Activated CD8-positive, alpha-beta T cell treated with anti-CD3 and anti-CD28 coated beads for 36 hours (primary cell): ENCODE measurements at regions not wholly inside any gene's neighbourhood (a gene's known extent, or its start where the extent isn't known, plus 50 kb on each side); places are given as distances from the start of the nearest gene placed in this dataset.

ENCODE experiments used
- ATAC-seq: fragments of 200-7000 bp; cut with Tn5 transposase; one replicate; pipeline ENCODE4 v1.10.0; 2021; ENCODE audit warnings: mild to moderate bottlenecking, moderate library complexity
- CTCF ChIA-PET: fragments of 350-600 bp; sonication (Branson Sonifier 250); formaldehyde crosslinking; loops from one replicate; lab custom pipeline; 2021; ENCODE audit warnings: antibody characterized with exemption; lab: Charles Lee
- POLR2A ChIA-PET: fragments of 350-600 bp; sonication (Branson Sonifier 250); formaldehyde crosslinking; loops from one replicate; lab custom pipeline; 2021; ENCODE audit warnings: antibody characterized with exemption; lab: Charles Lee
- DNase-seq: peaks from one replicate; pipeline ENCODE4 v3.0.0-alpha.2; 2020
- H3K27ac Mint-ChIP-seq: one replicate; pipeline ENCODE4 v1.8.0; 2021; ENCODE audit warnings: mild to moderate bottlenecking, mixed read lengths
- H3K27me3 Mint-ChIP-seq: one replicate; pipeline ENCODE4 v1.8.0; 2021; ENCODE audit warnings: mixed read lengths
- H3K36me3 Mint-ChIP-seq: one replicate; pipeline ENCODE4 v1.8.0; 2021; ENCODE audit warnings: low read depth, mixed read lengths
- H3K4me1 Mint-ChIP-seq: one replicate; pipeline ENCODE4 v1.8.0; 2021; ENCODE audit warnings: low read depth, mixed read lengths
- H3K4me3 Mint-ChIP-seq: one replicate; pipeline ENCODE4 v1.8.0; 2021; ENCODE audit warnings: mild to moderate bottlenecking, moderate library complexity, mixed read lengths
- H3K9me3 Mint-ChIP-seq: one replicate; pipeline ENCODE4 v1.8.0; 2021; ENCODE audit warnings: mixed read lengths
- CTCF ChIP-seq: fragments of 200-600 bp; IDR thresholded peaks from one replicate; pipeline ENCODE4 v1.8.0; 2022; ENCODE audit warnings: antibody characterized with exemption, mild to moderate bottlenecking
- intact Hi-C: fragments of 100-400 bp; cut with micrococcal nuclease; formaldehyde crosslinking; loops from one replicate; pipeline ENCODE4 v1.10.0; 2022

- ChIA-PET POLR2A (no interaction called here), CTCF (no interaction called here)
- intact Hi-C loops, result no loop called here
- ATAC-seq (no peak), DNase-seq (no peak)
- Mint-ChIP-seq H3K36me3 (no peaks in the 10 kb centered on the region), H3K27ac (no peak overlapping the region), H3K4me1 (no peaks in the 10 kb centered on the region), H3K27me3 (no peaks in the 10 kb centered on the region), H3K4me3 (no peak overlapping the region), H3K9me3 (peaks cover 2% of the 10 kb centered on the region)
- TF ChIP-seq CTCF, result no peak
Observed at GRCh38 chr1:80988926-80989325, 811.8 kb upstream of the ADGRL2 start.

- CTCF ChIA-PET, result no interaction called here
- H3K27me3 Mint-ChIP-seq, result no peaks in the 10 kb centered on the region
- H3K4me3 Mint-ChIP-seq, result no peak overlapping the region
- no peak for TF ChIP-seq CTCF
- no peaks in the 10 kb centered on the region for H3K36me3 Mint-ChIP-seq
- ATAC-seq, result no peak
- H3K9me3 Mint-ChIP-seq, result peaks cover 2% of the 10 kb centered on the region
- H3K27ac Mint-ChIP-seq, result no peak overlapping the region
- POLR2A ChIA-PET, result no interaction called here
- intact Hi-C loops, result no loop called here
- no peaks in the 10 kb centered on the region for H3K4me1 Mint-ChIP-seq
- DNase-seq, result no peak
Observed at GRCh38 chr1:80987824-80988223, 812.9 kb upstream of the ADGRL2 start.

- Mint-ChIP-seq H3K4me3 (no peak overlapping the region), H3K9me3 (peaks cover 2% of the 10 kb centered on the region), H3K27me3 (no peaks in the 10 kb centered on the region), H3K27ac (no peak overlapping the region), H3K36me3 (no peaks in the 10 kb centered on the region), H3K4me1 (no peaks in the 10 kb centered on the region)
- ChIA-PET CTCF (no interaction called here), POLR2A (no interaction called here)
- no peak for TF ChIP-seq CTCF
- DNase-seq, result no peak
- ATAC-seq, result no peak
- intact Hi-C loops, result no loop called here
Observed at GRCh38 chr1:80987106-80987505, 813.6 kb upstream of the ADGRL2 start.

- no peak for TF ChIP-seq CTCF
- Mint-ChIP-seq H3K4me3 (no peak overlapping the region), H3K27ac (no peak overlapping the region), H3K9me3 (peaks cover 12% of the 10 kb centered on the region), H3K4me1 (no peaks in the 10 kb centered on the region), H3K36me3 (no peaks in the 10 kb centered on the region), H3K27me3 (no peaks in the 10 kb centered on the region)
- intact Hi-C loops, result no loop called here
- ChIA-PET POLR2A (no interaction called here), CTCF (no interaction called here)
- ATAC-seq (no peak), DNase-seq (no peak)
Observed at GRCh38 chr1:80982831-80983230, 817.9 kb upstream of the ADGRL2 start.

GRCh38 chr1:80973101-80973500 is 827.6 kb upstream of the ADGRL2 start:
- ATAC-seq, result no peak
- no peaks in the 10 kb centered on the region for H3K27me3 Mint-ChIP-seq
- ChIA-PET POLR2A (no interaction called here), CTCF (no interaction called here)
- intact Hi-C loops, result no loop called here
- peaks cover 9% of the 10 kb centered on the region for H3K9me3 Mint-ChIP-seq
- no peak overlapping the region for H3K27ac Mint-ChIP-seq
- no peak for DNase-seq
- TF ChIP-seq CTCF, result no peak
- H3K4me1 Mint-ChIP-seq, result no peaks in the 10 kb centered on the region
- no peaks in the 10 kb centered on the region for H3K36me3 Mint-ChIP-seq
- no peak overlapping the region for H3K4me3 Mint-ChIP-seq
